Heart right ventricle (tissue), 16 donors: ENCODE measurements at regions not wholly inside any gene's neighbourhood (a gene's known extent, or its start where the extent isn't known, plus 50 kb on each side); places are given as distances from the start of the nearest gene placed in this dataset.

Experiments
- ATAC-seq, 8 donors: fragments of 200-7000 bp; cut with Tn5 transposase; one replicate each; pipeline ENCODE4 v1.9.1; 2020; ENCODE audit warnings: mild to moderate bottlenecking in 8 of 8, moderate library complexity in 8 of 8, moderate number of reproducible peaks in 1 of 8
- DNase-seq, 2 donors: peaks; one replicate each; pipeline ENCODE4 v3.0.0-alpha.2; 2020
- H3K27ac ChIP-seq, 10 donors: fragments of 200-600 bp; sonication (generic) in 2 of 10; one replicate each; pipeline versions ENCODE4 v1.5.0 to v1.8.0; 2020 to 2022; ENCODE audit warnings: mild to moderate bottlenecking in 3 of 10
- H3K27me3 ChIP-seq, 7 donors: fragments of 200-600 bp; one replicate each; pipeline ENCODE4 v1.8.0; 2021 to 2022; ENCODE audit warnings: mild to moderate bottlenecking in 2 of 7
- H3K36me3 ChIP-seq, 9 donors: fragments of 200-600 bp; sonication (generic) in 1 of 9; one replicate each; pipeline versions ENCODE4 v1.5.0 to v1.8.0; 2020 to 2022; ENCODE audit warnings: mild to moderate bottlenecking in 2 of 9
- H3K4me1 ChIP-seq, 9 donors: fragments of 200-600 bp; sonication (generic) in 1 of 9; one replicate each; pipeline versions ENCODE4 v1.5.0 to v1.8.0; 2020 to 2022; ENCODE audit warnings: mild to moderate bottlenecking in 4 of 9
- H3K4me3 ChIP-seq, 10 donors: fragments of 200-600 bp; sonication (generic) in 2 of 10; one replicate each; pipeline versions ENCODE4 v1.5.0 to v1.8.0; 2020 to 2022; ENCODE audit warnings: mild to moderate bottlenecking in 7 of 10, moderate library complexity in 2 of 10
- H3K9me3 ChIP-seq, 11 donors: fragments of 200-600 bp in 10 of 11; sonication (generic) in 2 of 11; one replicate each; pipeline versions ENCODE4 v1.5.0 to v1.8.0; 2013 to 2022; ENCODE audit warnings: mild to moderate bottlenecking in 2 of 11, control low read depth in 1 of 11, moderate library complexity in 1 of 11
- CTCF ChIP-seq, 9 donors: fragments of 200-600 bp; sonication (generic) in 2 of 9; IDR thresholded peaks; one replicate each; pipeline versions ENCODE4 v1.5.0 to v1.8.0; 2021 to 2022; ENCODE audit warnings: antibody characterized with exemption in 9 of 9, mild to moderate bottlenecking in 5 of 9, moderate library complexity in 1 of 9
- WGBS, 2 donors: extraction: QIAGEN DNeasy Blood & Tissue Kit; methylation state at CpG; one replicate each; pipeline ENCODE4 v1.1.7; 2013; ENCODE audit warnings: inconsistent platforms in 1 of 2; 5-methylcytosine and 5-hydroxymethylcytosine counted together
- intact Hi-C, 10 donors: fragments of 100-400 bp; cut with DNase I; formaldehyde crosslinking; loops; one replicate each; pipeline versions ENCODE4 v1.11.1 to v1.14.2; 2022
- donor health status: Arrhythmogenic right ventricular cardiomyopathy.
- donor health status: ischemic (EF 13 %, LVEDD 7.1; RV severe dilation, severe dysfunction).
- donor health status: healthy with polysubstance abuse.
- donor health status: DM: no; HTN: yes; CAD: no.
- donor health status: DM: no; HTN: no; CAD: no.
- donor health status: ischemic (EF 25% LVEDD 6.9; RV normal size, moderate dysfunction).
- donor health status: ischemic (EF 25% LVEDD 5.7; RV mildly dilated, moderate dysfunction).
- donor health status: healthy.
- donor health status: DM: yes; HTN: yes; CAD: no.
- donor health status: Ischemic cardiomyopathy.
- donor health status: ischemic (EF 35%, LVEDD 5.7; RV mildly dilated, moderate dysfunction).
- donor health status: nonischemic (EF 11% LVEDD 7.7; RV severe dilation, severe dysfunction).
- donor health status: DM: yes; HTN: yes; CAD: no.
- donor health status: PGD.
- donor health status: ischemic (EF 29% LVEDD 5.4; RV normal size, mild dysfunction).
- donor health status: nonischemic (EF 23%, LVEDD 6.1; RV moderate dilation, normal function).

GRCh38 chr18:1408376-1408775 is 503.7 kb downstream of the ADCYAP1 start:
- no peaks in the 10 kb centered on the region for H3K4me1 ChIP-seq
- DNase-seq, result no peak
- H3K27ac ChIP-seq, result no peak overlapping the region
- 40 to 57% methylated on average over 2 of the region's 2 CpGs for WGBS, 2 donors
- peaks cover 0 to 8% (median 0%) of the 10 kb centered on the region in 11 donors for H3K9me3 ChIP-seq
- no peak for ATAC-seq
- no peak overlapping the region for H3K4me3 ChIP-seq
- intact Hi-C loops, result no loop called here
- H3K36me3 ChIP-seq, result no peaks in the 10 kb centered on the region
- TF ChIP-seq CTCF (IDR thresholded peaks at IDR 0.05), result no peak
- peaks cover 0 to 2% (median 0%) of the 10 kb centered on the region in 7 donors for H3K27me3 ChIP-seq

- Histone ChIP-seq H3K4me1 (no peaks in the 10 kb centered on the region), H3K9me3 (no peaks in the 10 kb centered on the region), H3K36me3 (no peaks in the 10 kb centered on the region), H3K27ac (no peak overlapping the region), H3K4me3 (no peak overlapping the region), H3K27me3 (peaks cover 0 to 4% (median 0%) of the 10 kb centered on the region in 7 donors)
- TF ChIP-seq CTCF (IDR thresholded peaks at IDR 0.05), result no peak
- ATAC-seq, result no peak
- DNase-seq, result no peak
- intact Hi-C loops, result loop anchor here in 1 of 10 donors (10.0 kb wide), 1 partner anchor 62 kb away; no protein-coding TSS in a partner anchor
- WGBS, 2 donors, result 51 to 59% methylated on average over 2 of the region's 2 CpGs
Measured at GRCh38 chr18:1412655-1413322, 508.1 kb downstream of the ADCYAP1 start.

- TF ChIP-seq CTCF (IDR thresholded peaks at IDR 0.05), result no peak
- H3K27me3 ChIP-seq, result peaks cover 0 to 4% (median 0%) of the 10 kb centered on the region in 7 donors
- no peaks in the 10 kb centered on the region for H3K36me3 ChIP-seq
- no peak overlapping the region for H3K27ac ChIP-seq
- H3K9me3 ChIP-seq, result no peaks in the 10 kb centered on the region
- no peaks in the 10 kb centered on the region for H3K4me1 ChIP-seq
- H3K4me3 ChIP-seq, result no peak overlapping the region
- ATAC-seq (no peak), DNase-seq (no peak)
- WGBS, 2 donors, result 66 to 67% methylated on average over 5 of the region's 5 CpGs
- intact Hi-C loops, result loop anchor here in 1 of 10 donors (10.0 kb wide), 1 partner anchor 62 kb away; no protein-coding TSS in a partner anchor
Measured at GRCh38 chr18:1413323-1413675, 508.6 kb downstream of the ADCYAP1 start.

GRCh38 chr18:1416074-1416473 is 511.4 kb downstream of the ADCYAP1 start:
- no peaks in the 10 kb centered on the region for H3K4me1 ChIP-seq
- intact Hi-C loops, result loop anchor here in 1 of 10 donors (10.0 kb wide), 1 partner anchor 59 kb away; no protein-coding TSS in a partner anchor
- H3K36me3 ChIP-seq, result no peaks in the 10 kb centered on the region
- DNase-seq (no peak), ATAC-seq (no peak)
- WGBS, 2 donors, result 87 to 90% methylated on average over 6 of the region's 6 CpGs
- H3K27ac ChIP-seq, result no peak overlapping the region
- H3K4me3 ChIP-seq, result no peak overlapping the region
- no peak for TF ChIP-seq CTCF (IDR thresholded peaks at IDR 0.05)
- peaks cover 0 to 4% (median 0%) of the 10 kb centered on the region in 7 donors for H3K27me3 ChIP-seq
- no peaks in the 10 kb centered on the region for H3K9me3 ChIP-seq
